HG02642 (cell line): ENCODE measurements at regions not wholly inside any gene's neighbourhood (a gene's known extent, or its start where the extent isn't known, plus 50 kb on each side); places are given as distances from the start of the nearest gene placed in this dataset.
A peak's percentile ranks its signal among the peaks of the same experiment; 100 is the strongest.

ENCODE experiments used
- ATAC-seq: cut with Tn5 transposase; IDR thresholded peaks from one replicate; pipeline ENCODE4 v1.9.1; 2021; ENCODE audit warnings: mild to moderate bottlenecking; ENCODE audit not compliant: unreplicated experiment, poor library complexity

DNA sequence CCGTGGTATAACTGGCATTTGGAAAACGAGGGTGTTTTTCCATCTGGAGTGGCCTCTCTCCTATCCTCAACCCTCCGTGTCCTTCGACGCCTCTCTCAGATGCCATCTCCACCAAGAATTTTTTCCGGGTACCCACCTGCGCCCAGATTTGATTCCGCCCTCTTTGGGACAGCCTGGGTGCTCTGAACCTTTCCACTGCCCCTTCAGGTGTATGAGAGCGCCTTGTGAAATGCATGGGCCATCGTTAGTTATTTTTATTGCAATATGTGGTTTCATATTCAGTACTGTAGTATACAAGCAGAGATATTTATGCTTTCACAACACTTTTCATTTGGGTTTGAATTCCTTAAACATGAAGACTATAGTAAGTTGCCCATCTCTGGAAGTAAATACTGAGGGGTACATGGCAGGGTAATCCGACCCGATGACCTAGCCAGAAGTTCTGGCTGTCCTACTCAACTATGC is 78.2 kb upstream of the IFNE start:
- no peak for ATAC-seq

DNA sequence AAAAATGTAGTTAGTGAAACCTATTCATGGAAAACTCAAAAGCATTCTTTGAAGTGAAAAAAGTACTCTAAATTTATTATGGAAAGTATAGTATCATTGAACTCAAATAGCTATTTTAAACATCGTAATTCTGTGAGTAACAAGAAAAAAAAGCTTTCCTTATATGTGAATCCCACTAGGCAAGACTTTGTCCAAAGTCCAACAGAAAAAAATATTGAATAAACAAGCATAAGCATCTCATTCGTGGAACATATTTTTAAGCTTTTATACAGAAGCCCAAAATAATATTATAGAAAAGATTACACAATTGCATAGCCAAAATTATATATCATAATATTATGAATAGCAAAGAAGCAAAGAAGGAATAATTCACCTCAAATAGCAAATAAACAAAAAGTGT is 79.4 kb upstream of the IFNE start:
- ATAC-seq: no peak

DNA sequence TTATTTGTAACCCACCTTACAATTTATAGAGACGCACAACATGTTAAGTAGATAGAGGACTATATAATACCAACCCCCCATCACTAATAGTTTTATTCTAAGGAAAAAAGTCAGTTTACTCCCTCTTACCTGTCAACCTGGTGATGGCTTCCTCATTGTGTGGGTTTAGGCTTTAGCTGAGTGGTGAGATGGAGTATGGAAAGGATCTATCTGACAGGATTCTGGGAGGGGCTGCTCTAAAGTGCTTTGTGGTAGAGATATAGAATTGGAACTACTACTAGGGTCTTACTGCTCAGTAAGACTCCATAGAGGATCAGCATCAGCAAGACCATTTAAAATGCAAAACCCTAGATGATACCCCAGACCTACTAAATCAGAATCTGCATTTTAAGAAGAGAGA is 82.1 kb upstream of the IFNE start:
- ATAC-seq: no peak

DNA sequence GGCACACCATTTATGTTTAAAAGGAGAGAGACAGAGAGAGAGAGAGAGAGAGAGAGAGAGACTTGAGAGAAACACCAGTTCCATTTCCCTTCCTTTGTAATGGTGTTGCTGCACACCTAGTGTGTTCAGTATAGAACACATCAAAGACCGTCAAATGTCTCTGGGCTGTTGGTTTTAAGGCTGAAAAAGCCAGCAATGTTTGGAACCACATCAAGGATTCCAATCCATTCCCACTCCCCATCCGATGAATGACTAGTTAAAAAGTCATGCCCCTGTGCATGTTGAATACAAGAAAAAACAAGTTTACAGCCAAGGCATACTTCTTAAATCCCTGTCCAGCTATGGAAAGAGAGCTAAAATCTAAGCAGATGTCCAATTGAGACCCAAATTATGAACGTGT is 83.0 kb upstream of the IFNE start:
- ATAC-seq: no peak

DNA sequence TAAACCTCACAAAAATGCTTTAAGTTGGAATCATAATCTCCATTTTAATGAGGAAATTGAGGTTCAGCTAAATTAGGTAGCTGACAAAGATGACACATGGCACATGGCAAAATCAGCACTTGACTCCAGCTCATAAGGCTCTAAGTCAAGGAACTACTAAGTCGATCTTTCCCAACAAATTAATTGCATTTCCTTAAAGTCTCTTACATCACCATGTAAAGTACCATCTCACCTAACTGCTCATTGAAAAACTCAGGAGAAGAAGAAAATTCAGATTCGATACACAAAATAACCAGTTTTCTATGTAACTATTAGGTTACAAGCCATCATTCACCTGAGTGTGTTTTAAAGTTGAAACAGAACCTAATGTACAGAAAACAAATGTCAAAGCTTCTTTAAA is 85.8 kb upstream of the IFNE start:
- no peak for ATAC-seq

DNA sequence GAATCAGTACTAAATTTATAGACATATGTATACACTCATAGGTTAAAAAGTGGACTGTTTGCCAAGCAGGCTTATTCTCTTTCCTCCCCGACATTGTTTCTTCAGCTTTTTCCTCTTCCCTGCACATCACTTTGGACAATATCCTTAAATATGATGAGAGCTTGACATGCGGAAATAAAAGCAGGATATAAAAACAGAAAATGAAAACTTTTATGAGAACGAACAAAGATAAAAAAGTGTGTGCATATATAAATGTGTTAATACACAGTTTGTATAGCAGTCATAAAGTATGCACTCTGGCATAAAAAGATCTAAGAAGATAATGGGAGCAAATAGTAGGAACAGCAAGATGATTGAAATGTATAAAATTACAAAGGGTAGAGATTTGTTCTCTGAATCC is 86.4 kb upstream of the IFNE start:
- no peak for ATAC-seq

DNA sequence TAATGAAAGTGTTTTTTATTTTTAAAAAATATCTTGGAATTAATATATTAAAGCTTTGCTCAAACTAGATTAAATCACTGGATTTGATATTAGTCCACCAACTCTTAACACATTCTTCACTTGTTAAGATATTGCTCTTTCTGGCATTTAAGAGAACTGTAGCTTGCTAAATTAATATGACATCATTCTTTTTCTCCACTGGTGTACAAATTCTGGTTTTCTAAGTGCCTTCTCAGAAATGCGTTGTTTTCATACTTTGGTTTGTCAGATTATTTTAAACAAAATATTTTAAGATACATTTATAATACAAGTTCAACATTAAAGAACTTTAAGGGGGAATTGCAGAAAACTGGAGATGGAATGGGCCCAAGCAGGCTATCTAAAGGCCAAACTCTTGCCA is 87.6 kb upstream of the IFNE start:
- ATAC-seq: no peak

DNA sequence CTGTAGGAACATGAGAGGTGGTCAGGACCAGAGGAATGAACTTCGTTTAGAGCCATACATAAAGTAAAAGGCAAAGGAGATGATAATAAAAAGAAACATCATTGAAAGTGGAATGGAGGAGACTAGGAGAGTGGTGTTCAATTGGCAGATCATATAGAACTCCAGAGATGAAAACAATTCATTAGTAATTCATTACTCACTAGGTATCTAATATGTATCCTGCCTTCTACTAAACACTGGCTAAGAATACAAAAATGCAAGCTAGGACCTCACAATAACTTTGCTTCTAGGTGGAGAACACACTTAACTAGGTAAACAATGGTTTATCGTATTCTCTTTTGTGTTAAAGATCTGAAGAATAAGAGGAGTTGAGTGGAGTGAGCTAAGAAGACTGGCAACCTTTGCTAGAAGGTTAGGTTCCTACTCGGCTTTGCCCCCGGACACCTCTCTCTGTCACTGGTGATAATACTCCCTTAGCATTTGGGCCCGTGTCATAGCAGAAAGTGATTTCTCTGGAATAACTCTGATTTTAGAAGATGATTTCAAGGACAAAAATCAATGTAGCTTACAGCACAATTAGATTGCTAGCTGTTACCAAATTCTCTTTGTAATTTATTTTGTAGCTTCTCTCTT is 88.6 kb upstream of the IFNE start:
- ATAC-seq: no peak

DNA sequence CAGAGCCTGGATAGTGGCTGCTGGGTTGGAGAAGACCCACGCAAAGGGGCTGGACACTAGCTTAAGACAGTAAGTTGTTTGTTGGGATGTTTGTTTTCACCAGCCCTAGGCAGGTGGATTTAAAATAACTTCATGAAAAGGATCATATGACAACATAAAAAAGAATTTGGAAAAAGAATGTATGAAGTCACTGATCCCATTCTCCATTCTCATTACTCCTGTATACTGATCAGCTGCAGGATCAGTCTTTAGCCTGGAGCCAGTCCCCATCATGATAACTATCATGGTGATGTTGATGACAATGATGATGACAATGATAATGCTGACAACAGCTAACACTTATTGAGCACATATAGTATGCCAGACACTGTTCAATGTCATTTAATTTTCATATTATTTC is 92.1 kb upstream of the IFNE start:
- ATAC-seq: no peak

DNA sequence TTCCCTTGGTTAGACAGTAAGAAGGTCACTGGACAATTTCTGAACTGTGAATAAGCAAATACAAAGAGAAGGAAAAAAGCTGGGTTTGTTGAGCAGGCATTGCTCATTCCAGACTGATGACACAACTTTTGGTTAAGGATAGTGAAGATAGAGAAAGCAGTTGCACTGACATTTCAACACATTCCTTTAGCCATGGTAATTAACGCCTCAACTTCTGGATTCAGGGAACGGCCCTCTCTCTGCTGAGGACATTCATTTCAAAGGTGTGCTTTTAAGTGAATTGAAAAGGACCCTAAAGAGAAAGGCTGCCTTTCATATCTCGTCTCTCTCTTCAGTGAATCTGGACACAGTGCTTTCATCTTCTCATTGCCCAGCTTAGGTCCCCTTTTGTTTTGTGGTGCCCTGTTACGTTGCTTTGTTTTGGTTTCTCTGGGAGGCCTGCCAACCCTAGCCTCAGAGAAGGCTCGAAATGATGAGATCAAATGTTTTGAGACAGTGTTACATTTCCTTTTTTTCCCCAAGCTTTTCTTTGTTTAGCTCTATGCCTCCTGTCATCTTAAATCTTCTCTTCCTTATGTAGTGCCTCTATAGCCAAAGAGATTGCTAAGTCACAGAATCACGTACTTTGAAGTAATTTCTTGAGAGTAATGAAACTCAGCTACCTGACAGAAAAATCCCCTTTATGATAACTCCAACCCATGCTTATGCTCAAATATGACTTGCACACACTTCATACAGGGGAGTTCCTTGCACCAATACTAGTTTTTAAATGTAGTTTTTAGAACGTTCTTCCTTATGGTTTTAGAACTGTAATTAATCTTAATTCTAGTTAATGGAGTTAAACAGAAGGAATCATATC is 94.4 kb upstream of the IFNE start:
- ATAC-seq: peak; percentile 52

DNA sequence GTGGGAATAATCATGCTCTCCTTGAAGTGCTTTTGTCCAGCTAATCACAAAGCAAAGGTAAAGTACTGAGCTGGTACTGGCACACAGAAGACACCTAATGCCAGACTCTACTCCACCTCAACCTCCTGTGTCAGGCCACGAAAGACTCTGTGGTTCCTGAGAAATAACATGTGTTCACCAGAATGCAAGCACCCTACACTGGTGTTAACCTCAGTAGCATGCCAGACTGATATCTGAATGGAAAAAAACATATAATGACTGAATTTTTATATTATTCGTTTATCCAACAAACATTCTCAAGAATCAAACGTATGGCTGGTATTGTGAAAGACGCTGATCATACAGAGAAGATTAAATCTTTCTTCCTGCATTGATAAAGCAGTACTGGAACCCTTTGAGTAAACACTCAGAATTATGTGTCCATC is 97.1 kb upstream of the IFNE start:
- no peak for ATAC-seq

DNA sequence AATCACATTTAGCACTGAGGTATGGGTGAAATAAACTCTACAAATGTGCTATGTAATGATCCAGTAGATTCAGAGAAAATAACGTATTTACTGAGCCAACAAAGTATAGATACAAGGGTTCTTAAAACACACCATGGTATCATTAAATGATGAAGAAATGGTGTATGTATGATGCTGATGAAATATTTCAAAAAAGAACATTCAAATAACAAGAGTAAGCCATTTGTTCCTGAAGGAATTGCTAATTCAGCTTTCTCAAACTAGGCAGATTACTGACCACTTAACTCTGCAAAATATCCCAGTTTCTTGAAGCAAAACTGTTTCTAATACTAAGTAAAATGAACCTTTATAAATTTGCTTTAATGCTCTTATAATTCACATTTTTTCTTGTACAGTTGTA is 97.6 kb upstream of the IFNE start:
- no peak for ATAC-seq

DNA sequence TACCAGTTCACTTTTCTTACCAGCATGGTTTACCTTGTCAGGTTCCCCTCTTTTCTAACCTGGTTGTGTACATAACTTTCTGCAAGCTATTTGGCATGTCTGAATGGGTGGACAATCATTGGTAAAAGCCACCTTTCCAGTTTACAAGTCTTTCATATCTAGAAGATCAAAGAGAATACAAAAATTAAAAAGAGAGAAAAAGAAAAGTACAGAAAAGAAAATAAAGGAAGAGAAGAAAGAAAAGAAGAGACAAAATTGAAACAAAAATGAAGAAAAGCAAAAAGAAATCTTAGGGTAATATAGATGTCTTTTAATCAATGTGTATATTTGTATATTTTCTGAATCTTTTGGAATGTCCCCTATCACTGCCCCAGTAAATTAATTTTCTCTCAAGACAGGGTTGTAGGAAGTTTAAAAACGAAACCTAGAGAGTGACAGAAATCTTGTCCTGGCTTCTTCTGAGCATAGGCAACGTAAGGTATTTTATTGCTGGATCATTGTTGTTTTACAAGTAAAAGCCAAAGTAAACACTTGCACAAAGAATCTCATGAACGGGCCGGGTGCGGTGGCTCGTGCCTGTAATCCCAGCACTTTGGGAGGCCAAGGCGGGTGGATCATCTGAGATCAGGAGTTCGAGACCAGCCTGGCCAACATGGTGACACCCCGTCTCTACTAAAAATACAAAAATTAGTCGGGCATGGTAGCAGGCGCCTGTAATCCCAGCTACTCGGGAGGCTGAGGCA is 98.7 kb upstream of the IFNE start:
- no peak for ATAC-seq

DNA sequence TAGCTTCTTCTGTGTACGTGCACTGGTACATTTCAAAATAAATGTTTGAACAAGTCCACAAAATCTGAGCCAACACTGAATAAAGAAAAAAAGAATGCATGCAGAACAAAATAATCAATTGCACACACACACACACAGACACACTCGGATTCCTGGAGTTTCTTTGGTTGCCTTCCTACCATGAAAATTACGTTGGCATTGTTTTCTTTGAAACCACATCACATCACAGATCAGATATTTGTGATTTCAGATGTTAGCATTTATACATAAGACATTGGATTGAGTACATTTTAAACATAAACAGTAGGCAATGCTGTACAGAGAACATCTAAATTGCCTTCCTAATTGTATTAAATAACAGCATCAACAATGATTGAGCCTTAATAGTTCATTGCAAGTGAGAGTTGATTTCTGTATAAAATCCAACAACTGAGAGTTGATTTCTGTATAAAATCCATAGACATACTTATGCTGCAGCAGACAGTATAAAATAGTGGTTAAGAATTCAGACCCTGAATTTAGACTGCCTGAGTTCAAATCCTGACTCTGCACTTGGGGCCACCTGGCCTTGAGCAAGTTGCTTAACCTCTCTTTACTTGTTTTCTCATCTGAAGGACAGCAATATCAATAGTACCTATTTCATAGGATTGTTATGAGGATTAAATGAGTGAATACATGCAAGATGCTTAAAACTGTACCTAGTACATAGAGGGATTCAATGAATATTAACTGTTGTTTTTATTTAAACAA is 101.7 kb upstream of the IFNE start:
- ATAC-seq: no peak

DNA sequence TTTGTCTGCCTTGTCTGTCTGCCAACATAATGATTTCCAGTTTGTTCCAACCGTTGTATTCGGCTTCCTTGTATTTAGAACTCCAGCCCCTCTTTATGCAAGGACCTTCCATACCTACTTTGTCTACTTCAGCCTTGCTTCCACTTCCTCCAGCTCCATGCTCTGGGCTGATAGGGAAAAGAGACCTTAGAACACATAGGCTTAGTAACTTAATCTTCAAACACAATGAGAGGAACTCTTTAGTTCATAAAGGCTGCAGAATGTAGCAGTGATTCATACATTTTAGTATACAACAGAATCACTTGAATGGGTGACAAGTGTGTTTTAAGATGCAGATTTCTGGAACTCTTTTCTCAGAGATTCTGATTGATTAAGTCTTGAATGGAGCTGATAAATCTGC is 102.8 kb upstream of the IFNE start:
- ATAC-seq: no peak

DNA sequence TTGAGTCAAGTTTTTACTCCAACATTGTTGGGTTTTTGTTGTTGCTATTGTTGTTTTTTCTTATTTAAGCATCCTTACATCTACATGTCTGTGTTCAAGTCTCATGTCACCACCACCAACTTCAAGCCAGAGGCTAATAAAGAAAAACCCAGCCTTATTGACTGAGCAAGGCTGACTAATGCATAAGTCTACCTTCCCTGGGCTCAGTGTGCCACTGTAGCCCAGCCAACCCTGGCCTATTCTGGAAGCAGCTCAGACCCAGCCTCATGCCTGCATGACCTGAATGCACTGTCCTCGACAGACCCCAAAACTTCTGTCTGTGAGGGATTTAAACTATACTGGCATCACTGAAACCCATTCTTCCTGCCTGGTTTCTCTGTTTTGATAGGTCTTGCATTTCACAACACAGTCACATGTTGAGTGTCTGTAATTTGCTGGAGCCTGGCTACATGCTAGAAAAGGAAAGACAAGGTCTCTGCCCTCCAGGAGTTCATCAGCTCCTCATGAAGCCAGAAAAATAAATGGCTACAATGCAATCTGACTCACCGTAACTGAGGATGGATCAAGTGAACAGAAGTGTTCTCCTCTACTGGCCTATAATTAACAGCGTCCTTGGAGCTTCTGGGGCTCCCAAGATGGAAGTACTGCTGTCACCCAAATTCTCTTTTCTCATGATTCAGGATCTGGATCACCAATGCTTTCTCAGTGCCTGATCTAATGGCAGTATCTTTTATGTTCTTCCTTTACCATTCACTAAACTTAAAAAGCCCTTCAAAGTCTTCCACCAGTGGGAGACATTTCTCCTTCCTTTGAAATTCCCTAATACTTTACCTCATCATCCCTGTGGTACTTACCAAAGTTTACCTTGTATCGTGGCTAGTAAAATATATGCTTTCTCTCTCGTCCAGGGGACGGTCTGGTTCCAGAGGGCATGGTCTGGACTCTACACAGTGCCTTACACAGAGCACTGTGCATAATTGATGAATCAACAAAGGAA is 103.9 kb upstream of the IFNE start:
- ATAC-seq: no peak

DNA sequence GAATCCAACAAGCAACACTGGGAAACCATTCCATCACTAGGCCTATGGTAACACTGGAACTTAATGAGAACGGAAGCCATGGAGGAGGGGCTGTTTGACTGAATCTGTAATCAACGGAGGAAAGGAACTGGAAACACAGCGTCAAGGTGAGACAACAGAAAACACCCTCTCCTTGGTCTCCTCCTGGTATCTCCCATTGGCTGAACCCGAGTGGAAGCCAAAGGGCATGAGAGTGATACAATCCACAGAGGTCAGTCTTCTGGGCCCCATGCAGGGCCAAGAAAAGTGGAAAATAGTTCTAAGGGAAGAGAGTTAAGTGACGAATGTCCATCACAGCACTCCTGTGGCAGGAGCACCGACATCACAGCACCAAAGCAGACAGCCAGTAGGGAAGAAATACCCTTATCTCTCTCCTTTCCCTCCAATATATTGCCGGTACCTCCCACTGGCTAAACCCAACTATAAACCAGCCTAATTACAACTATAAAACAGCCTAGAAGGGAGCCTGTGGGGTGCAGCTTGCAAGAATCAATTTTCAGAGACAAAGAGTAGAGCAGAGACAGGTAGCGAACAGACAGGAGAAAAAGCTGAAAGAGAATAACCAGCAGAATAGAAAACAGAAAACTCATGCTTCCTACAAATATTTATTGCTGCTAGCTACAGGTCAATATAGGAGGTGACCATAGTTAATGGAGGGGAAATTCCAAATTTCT is 107.4 kb upstream of the IFNE start:
- no peak for ATAC-seq

DNA sequence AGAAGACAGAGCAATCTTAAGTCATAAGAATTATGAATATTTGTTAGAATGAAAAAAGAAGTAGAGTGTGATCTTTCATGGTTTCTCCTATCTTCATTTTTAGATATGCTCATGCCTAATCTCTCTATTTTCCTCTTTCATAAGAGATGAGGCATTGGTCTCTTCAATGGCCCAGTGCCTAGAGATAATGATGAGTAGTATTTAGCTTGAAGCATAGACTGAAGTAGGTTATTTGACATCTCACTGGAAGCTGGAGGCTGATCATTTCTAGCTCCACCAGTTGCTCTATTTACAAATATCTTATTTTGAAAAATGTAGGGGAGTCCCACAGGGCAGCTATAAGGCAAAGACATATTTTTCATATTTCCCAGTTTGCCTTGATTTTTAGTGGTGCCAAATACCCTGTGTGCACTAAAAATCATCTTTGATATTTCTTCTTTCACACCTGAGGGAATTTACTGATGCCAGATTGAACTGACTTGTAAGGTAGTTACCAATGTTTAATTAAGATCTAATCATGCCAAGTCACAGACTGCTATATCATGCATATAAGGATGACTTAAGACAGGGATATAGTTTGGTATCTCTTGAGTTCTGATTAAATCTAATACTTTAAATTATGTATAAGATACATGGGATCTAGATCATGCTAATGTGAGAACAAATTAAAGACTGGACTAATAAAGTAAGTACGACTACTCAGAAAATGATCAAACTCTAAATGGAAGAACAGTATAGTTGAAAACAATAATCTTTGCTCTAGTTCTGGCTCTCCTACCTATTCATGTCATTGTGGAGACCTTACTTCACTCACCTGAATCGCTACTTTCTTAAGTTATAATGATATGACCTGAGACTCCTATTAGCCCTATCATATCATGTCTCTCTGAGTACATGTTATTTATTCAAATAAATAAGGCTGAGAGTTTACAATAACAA is 108.2 kb upstream of the IFNE start:
- ATAC-seq: no peak
